HK-2 (cell line): ENCODE measurements at regions not wholly inside any gene's neighbourhood (a gene's known extent, or its start where the extent isn't known, plus 50 kb on each side); places are given as distances from the start of the nearest gene placed in this dataset.

Source experiments
- DNase-seq: peaks from one replicate; pipeline ENCODE4 v3.0.0-alpha.2; 2018; ENCODE audit not compliant: unreplicated experiment

DNA sequence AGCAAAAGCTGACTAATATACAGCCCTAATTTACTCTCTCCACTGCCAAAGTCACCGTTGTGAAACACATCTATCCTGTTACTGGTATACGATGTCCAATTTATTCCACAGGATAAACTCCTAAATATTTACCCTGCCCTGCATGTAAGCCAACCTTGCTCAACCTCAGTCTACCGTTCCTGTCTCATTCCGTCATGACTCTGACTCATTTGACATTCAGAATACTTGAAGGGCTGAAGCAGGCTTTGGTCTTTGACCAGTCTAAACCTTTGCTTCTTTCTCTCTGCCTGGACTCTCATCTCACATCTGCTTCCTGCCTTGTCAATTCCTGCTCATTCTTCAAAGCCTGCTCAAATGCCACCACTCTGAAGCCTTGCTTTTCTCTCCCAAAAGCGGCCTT is 157.5 kb downstream of the SCP2D1 start:
- no peak for DNase-seq

DNA sequence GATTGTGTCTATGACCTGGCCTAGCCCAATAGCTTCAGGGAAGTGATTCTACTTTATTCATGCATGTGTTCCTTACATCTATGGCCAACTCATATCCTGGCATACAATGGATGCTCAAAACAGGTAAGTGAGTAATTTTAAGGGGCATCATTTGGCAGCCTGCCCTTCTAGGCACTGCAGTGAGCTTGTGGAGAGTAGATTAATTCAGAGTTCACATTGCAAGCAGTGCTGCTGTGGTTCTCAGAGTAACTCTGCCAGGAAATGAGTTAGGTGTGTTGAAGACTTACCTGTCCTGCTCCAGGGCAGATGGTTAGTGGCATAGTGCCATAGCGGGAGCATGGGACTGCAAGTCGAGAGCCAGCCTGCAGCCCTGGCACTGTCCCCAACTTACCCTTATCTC is 158.0 kb downstream of the SCP2D1 start:
- no peak for DNase-seq

DNA sequence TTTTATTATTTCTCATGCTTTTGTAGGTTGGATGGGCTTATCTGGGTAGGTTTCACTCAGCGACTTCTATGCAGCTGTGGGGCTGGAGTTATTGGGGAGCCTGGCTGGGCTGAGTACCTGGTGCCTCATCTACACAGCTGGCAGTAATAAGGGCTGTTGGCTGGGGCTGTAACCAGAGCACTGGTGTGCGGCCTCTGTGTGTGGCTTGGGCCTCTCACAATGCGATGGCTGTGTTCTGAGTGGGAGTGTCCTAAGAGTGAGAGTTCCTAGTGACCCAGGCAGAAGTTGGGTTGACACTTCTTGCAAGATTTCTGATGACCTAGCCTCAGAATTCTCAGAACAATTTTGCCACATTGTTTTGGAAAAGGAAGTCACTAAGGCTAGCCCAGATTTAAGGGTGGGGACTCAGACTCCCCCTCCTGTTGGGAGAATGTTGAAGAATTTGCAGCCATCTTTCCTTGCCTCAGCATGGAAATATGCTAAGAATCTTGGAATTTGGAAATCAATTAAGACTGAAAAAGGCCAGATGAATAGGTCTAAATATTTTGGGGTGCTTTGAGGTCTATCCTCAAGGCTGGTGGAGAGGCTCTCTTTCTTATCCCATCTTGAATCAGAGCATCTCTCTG is 158.8 kb downstream of the SCP2D1 start:
- DNase-seq, result no peak

DNA sequence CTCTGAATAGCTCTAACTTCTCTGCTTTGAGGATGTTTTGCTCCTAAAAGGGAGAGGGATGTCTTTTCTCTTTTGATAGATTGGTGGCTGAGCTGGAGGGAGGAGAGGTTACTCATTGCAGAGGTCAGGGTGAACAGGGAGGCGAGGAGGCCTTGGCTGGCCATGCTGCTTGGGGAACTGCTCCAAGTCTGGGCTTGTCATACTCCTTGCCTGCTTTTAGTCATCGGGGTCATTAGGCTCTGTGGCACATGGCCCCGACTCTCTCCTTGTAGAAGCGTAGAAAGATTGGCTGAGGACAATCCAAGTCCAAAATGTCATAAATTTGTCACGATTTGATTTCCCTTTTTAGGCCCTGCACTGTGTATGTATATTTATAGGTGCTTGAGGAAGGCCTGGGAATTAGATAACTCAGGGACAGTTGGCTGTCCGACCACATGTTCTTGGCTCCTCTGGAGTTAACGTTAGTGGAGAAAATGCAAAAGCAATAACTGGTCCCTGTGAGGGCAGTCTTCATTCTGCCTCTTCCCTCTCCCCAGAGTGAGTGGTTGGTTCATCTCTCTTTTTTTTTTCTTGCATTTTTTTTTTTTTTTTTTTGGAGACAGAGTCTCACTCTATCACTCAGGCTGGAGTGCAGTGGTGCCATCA is 160.1 kb downstream of the SCP2D1 start:
- no peak for DNase-seq

DNA sequence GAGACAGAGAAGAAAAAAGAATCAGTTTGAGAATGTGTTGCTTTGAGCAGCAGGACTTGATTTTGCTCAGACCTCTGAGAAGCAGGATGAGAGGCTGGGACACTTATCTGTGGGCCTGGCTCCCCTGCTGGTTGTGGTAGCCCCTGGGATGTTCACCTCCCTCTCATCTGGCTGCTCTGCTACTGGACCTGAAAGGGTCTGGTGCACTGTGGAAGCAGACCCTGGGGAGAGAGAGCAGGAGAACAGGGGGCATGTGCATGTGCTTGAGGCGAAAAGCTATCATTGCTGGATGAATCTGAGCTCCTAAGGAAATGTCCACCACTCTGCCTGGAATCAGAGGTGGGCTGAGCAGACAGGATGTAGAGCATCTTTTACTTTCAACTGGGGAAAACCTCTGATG is 161.1 kb downstream of the SCP2D1 start:
- DNase-seq, result no peak

DNA sequence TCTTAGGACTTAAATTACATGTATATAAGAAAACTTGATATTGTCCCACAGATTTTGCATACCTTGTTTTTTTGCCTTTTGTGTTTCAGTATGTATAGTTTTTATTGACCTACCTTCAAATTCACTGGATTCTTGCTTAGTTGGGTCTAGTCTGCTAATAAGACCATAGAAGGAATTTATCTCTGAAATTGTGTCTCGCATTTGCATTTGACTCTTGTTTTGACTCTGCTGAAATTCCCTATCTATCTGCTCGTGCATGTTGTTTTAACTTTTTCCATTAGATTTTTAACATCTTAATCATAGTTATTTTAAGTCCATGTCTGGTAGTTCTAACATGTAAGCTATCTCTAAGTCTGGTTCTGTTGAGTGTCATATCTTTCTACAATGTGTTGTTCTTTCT is 163.9 kb downstream of the SCP2D1 start:
- DNase-seq, result no peak

DNA sequence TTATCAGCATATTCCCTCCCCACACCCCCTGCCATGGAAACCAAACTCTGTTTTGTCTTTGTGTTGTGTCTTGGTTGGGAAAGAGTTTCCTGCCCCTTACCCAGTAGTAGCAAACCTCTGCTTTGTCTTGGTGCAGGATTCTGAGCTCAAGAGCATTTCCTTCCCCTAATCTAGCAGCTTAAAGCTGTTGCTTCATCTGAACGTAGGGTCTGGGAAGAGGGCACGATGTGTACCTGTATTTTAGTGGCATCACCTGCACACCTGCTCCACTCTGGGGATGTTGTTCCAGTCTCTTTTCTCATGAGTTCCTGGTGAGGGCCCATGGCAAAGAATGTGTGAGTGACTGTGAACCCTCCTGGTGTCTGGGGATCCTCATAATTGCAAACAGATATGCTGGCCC is 164.7 kb downstream of the SCP2D1 start:
- no peak for DNase-seq

DNA sequence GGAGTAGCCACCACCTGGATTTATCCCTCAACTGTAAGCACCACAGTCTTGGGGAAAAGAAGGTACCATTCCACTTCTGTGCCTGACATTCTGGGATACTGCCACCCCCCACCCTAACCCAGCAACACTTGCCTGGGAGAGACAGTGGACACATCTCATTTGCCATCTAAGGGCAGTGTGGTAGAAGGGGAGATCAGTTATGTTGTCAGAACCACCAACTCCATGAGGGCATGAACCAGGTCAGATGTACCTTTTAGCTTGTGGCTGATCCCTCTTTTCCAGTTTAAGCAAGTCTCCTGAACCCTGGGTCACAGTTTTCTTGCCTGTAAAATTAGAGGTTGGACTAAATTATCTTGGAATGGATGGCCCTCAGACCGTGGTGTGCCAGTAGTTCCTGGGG is 165.5 kb downstream of the SCP2D1 start:
- no peak for DNase-seq

DNA sequence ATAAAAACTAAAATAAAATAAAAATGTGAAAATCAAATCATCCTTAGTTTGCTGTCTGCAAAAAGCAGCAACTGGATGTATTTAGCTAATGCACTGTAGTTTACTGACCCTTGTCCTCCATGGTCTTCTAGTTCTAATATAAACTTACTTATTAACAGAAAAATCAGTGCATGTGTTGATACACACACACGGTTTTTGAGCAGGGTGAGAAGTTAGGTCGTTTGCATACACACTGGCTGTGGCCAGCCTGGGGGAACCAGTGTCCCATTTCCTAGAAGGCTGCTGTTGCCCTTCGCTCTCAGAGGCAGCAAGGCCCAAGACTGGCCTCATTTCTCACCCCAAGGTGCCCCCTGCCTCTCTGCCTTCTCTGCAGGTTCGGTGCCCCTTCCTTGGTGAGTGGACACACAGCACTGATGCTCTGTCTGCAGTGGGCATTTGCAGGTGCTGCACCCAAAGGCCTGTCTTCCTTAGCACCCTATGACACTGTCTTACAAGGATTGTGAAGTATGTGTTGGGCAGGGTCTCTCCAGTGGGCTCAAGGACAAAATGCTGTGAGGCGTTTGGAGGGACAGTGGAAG is 168.5 kb downstream of the SCP2D1 start:
- no peak for DNase-seq

DNA sequence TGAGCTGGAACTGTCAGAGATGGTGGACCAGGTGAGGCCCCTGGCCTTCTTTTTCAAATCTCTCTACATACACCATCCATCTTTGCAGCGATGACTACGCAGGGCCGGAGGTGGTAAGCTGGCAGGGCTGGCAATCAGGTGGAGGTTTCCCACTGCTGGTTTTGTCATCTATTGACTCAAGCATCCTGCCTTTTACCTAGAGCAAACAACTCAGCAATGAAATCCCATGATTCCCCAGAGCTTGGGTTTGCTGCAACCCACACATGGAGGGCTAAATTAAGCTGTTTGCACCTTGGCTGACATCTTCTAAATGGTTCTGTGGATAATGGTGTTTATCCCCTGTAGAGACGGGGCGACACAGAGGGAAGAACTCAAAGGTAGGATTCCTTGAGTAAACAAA is 170.2 kb downstream of the SCP2D1 start:
- no peak for DNase-seq

DNA sequence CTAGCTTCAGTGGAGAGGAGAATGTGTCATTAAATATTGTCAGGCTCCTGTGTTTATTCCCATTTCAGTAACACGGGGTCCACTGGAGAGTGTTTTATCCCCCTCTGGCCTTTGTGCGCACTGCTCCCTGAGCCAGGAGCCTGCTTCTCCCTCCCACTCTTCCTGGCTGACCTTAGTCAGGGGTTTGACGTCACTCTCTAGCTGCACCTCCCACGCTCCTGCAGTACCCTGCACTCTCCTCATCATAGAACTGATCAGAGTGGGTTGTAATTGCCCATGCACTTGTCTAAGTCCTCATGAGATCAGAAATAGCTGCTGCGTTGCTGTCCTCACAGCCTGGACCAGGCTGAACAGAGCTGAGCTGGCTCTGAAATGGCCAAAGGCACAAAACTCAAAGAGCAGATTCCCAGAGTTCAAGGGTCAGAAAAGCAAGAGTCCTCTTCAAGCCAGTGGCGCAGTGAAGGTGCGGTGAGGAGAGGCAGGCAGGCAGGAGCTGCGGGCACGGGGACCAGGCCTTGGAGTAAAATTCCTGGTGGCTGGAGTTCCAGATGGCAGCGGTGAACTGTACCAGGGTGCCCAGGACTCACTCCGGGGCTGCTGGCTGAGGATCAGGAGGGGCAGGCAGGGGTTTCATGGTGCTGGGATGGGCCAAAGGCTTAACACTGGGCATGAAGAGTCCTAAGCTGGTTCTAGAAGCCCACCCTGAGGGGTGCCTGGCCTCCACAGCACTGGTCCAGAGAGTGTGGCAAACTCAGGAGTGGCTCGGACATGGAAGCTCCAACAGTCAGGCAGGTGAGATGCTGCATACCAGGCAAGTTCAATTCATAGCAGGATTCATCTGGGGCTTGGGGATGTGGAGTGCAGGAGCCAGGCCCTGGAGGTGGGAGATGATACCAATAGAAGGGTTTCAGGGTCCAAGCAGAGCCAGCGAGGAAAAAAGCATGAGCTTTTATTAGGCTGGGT is 170.9 kb downstream of the SCP2D1 start:
- no peak for DNase-seq

DNA sequence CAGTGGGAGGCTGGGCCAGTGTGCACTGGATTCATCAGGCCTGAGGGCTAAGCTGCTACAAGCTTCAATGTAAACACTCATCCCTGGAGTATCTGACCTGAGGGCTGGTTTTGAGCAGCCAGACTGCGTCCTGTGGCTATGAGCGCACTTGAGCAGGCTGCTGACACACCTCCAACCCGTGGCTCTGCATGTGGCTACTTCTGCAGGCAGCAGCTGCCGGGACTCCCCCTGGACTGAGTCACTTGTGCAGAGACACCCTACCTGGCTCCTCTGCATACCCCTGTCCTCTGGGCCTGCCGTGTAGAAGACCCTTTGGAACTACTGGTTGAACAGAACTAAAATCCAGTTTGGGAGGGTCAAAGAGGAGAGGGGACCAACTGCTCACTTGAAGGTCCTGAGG is 172.0 kb downstream of the SCP2D1 start:
- DNase-seq, result no peak

DNA sequence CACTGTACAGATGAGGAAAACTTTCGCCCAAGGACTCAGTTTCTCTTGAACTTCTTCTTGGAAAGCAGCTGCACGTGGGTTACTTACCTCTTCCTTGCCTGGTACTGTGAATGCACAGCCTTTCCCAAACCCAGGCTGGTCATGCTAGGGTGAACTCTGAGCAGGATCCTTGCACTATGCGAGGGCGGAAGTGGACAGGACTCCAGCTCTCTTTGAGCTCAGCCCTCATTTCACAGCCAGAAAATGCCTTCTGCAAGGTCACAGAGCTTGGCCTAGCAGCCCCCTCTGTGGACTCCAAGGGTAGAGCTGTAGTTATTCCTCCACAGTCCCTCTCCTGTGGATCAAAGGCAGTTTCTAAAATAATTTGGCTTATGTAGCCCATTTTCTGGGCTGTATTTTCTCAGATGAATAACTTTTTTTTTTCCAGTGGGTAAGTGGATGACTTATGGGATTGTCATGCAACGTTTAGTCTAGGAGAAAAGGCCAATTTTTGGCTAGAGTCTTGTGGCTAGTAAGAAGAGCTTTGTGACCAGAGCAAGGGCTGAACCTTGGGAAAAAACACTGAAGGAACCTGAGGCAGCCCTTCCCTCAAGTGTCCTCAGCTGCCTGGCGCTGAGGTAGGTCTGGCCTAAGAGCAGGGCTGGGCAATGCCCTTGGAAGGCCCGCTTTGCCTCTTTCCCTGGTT is 172.7 kb downstream of the SCP2D1 start:
- DNase-seq, result no peak

DNA sequence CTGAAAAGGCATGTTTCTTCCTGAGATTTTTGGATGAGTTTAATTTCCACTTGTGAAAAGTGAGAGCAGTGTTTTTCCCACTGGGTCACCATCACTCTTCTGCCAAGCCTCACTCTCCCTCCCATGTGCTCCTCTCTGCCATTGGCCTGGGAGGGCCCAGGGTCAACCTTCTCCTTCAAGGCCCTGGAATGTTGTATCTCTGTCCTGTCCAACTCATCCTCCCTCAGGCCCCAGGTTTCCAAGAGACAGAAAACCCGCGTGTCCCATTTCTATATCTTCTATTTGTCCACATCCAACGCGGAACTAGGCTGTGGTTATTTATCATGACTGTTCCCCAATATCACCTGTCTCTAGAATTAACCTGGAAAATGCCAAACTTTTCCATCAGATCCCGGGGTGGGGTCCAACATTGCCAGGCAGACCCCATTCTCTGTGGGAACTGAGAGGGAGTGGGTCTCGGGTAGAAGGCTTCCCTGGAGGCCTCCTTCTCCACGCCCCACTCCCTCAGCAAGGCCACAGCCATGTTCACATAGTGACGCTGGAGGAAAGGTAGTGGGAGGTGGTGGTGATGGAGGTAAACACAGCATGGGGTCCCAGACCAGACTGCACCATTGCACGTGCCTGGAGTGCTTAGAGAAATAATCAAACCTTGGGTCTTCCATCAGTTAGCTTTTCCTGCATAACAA is 173.5 kb downstream of the SCP2D1 start:
- DNase-seq, result no peak

DNA sequence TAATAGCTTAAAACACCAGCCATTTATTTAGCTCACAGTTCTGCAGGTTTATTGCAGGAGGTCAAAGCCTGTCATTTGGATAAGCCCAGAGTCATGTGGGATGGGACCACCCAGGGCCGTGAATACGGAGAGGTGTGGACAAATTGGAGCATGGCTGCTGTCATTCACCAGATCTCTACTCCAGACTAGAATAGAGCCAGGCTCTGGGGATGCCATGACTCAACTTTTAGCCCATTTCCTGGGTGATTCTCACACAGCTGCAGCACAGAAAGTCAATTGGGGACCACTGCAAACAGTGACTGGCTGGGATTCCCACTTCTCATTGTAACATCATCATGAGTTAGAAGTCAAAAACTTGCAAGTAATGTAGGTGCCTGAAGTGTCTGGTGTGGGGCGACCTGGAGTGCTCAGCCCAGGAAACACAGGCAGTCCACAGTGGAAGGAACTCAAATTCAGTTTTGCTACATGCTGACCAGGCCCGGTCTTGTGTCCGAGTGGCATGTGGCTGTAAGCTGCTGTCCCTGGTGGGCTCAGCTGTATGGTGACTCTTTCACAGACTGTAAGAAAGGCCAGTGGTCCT is 174.3 kb downstream of the SCP2D1 start:
- DNase-seq, result no peak

DNA sequence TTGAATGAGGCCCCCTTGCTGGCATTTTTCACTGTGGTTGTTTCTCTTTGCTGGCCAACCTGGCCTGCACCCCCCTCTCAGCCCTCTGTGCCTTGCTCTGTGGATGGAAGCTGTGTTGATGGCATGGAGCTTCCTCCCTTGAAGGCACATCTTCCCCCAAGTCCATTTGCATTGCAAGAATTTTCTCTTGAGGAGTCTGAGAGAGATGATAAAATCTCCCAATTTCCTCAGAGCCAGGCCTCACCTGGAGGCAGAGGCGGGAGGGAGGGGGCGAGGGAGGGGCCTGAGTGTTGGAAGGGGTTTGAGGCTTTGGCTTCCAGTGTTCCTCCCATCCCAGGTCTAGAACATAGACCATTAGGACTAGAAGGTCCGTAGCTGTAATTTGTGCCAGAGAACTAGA is 175.1 kb downstream of the SCP2D1 start:
- no peak for DNase-seq

DNA sequence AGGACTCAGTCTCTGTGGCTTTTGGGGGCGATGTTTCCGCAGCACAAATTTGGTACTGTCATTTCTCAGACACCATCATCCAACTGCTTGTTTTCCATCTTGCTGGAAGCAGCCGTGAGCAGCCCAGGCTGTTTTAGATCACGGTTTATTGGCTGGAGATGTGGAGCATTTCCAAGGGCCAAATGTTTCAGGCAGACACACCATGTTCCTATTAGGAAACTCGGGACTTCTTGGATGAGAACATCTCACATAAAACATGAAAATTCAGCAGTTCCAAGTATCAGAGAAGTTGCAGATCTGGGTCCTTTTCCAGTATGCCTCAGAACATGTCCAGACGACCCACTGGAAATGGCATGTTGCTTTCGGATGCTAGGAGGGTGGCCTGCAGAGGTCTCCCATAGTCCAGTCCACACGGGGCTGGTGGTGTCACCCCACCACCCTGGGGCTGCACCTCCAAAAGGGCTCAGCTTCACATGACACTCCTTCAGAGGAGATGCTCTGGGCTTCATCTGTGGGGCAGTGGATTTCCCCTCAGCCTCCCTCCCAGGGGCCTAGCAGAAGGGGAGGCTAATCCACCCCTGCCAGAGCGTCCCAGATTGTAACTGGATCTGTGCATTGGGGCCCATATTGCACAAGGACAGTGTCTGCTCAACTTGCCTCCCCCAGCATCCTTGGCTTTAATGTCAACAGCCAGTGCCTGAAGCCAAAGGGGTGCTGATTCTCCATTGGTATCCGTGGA is 176.3 kb downstream of the SCP2D1 start:
- DNase-seq, result no peak

DNA sequence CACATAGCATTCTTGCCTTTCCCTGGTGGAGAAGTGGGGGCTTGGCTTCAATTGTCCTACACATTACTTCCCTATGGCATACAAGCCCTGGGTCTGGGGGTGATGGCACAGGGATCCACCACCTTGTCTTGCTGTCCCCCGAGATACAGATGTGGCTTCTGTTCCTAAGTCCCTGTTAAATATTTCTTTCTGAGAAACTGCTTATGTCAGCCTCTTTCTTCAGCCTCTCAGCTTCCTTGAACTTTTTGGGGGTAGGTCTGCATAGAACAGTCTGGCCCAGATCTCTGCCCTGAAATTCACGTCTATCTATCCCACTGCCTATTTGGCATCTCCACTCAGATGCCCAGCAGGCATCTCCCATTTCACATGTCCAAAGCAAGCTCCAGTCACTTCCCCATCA is 177.4 kb downstream of the SCP2D1 start:
- no peak for DNase-seq

DNA sequence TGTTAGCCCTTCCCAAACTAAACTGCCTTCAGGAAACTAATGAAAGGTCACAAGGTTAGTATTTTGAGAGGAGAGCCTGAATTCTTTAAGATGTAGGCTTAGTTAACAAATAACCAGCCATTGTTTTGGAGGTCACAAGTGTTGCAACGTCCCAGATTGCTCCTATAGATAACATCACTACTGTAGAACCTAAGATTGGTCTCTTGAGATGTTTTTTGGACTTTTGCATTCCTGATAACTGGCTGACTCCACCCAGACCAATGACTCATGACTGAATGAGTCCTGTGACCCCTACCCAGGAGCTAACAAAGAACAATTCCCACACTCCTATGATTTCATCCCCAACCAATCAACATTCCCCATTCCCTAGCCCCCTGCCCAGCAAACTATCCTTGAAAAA is 178.8 kb downstream of the SCP2D1 start:
- no peak for DNase-seq

DNA sequence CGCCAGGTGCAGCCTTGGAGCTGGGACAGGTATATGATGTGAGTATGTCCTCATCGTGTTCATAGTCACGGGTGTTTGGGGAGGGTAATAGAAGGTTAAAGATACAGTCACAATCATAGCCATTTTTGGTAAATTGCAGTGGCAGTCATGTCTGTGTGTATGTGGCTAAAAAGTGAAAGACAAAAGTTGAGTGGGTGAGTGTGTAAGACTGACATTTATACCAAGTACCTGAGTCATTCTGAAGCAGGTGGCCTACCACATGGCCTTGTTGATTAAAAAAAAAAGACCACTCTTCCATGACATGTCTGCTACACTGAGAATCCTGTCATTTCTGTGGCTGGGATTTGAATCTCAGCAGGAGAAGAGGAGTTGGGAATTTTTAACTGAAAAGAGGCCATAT is 181.9 kb downstream of the SCP2D1 start:
- DNase-seq, result no peak
